HepG2 (cell line): ENCODE measurements at regions not wholly inside any gene's neighbourhood (a gene's known extent, or its start where the extent isn't known, plus 50 kb on each side); places are given as distances from the start of the nearest gene placed in this dataset.

ENCODE experiments used
- ATAC-seq: fragments of 200-7000 bp; cut with Tn5 transposase; 3 replicates; pipeline ENCODE4 v1.9.1; 2020; ENCODE audit warnings: mild to moderate bottlenecking, moderate library complexity
- BruUV-seq: library from RNA; stranded (reverse); fragments of 400-500 nt; replicated peaks from 2 replicates; lab custom pipeline; 2021; lab: Mats Ljungman, UMichigan
- CTCF ChIA-PET: fragments of 300-600 bp; formaldehyde crosslinking; extraction: SDS; loops from one replicate; lab custom pipeline; 2021; ENCODE audit warnings: low total read pairs, inconsistent platforms, low intra/inter-chr PET ratio; lab: Yijun Ruan, JAX
- POLR2A ChIA-PET: fragments of 350-600 bp; sonication (Branson Sonifier 250); formaldehyde crosslinking; loops from one replicate; lab custom pipeline; 2020; ENCODE audit warnings: antibody characterized with exemption, inconsistent platforms; lab: Yijun Ruan, JAX
- DNase-seq: peaks from one replicate; pipeline ENCODE4 v3.0.0-alpha.2; 2015; ENCODE audit warnings: low spot score
- FAIRE-seq: peaks from 3 replicates; lab custom pipeline; 2011; peaks lifted over from hg19 to GRCh38; lab: Jason Lieb, UNC
- H2AFZ ChIP-seq: one replicate; pipeline ENCODE4 v1.6.1; 2011; ENCODE audit warnings: low read length, inconsistent platforms
- H3K27ac ChIP-seq: fragments of 300-600 bp; 3 replicates; pipeline ENCODE4 v1.8.0; 2011; ENCODE audit warnings: mixed run types, mild to moderate bottlenecking, mixed read lengths, low read length, inconsistent platforms; ENCODE audit not compliant: insufficient read depth; ENCODE audit errors: extremely low read length
- H3K27me3 ChIP-seq, 2 experiments: fragments of 200-600 bp in 1 of 2; 2 replicates in 1 of 2; 3 replicates in 1 of 2; pipeline versions ENCODE4 v1.6.0 to v1.8.0; 2011; ENCODE audit warnings: low read length in 2 of 2, mild to moderate bottlenecking in 2 of 2, moderate library complexity in 2 of 2, inconsistent platforms in 1 of 2; ENCODE audit not compliant: insufficient read depth in 2 of 2, control insufficient read depth in 1 of 2
- H3K36me3 ChIP-seq, 2 experiments: fragments of 200-600 bp in 1 of 2; replicated peaks in 1 of 2; 2 replicates in 1 of 2; 3 replicates in 1 of 2; pipeline versions ENCODE4 v1.5.1 to v1.8.0; 2011; ENCODE audit warnings: low read length in 2 of 2, inconsistent platforms in 1 of 2; ENCODE audit not compliant: insufficient read depth in 2 of 2, control insufficient read depth in 1 of 2
- H3K4me1 ChIP-seq: 2 replicates; pipeline ENCODE4 v1.5.1; 2012; ENCODE audit warnings: low read length, inconsistent platforms; ENCODE audit not compliant: insufficient read depth
- H3K4me2 ChIP-seq: 2 replicates; pipeline ENCODE4 v1.6.0; 2011; ENCODE audit warnings: low read depth, low read length, inconsistent platforms
- H3K4me3 ChIP-seq, 3 experiments: fragments of 200-600 bp in 1 of 3; sonication (generic), shearing (Covaris generic) in 1 of 3; replicated peaks in 1 of 3; 2 replicates each; pipeline ENCODE4 v1.5.1; 2011 to 2016; ENCODE audit warnings: low read length in 3 of 3, inconsistent platforms in 2 of 3, low read depth in 2 of 3, mild to moderate bottlenecking in 2 of 3, control low read depth in 1 of 3, mixed read lengths in 1 of 3; ENCODE audit not compliant: insufficient read depth in 1 of 3
- H3K79me2 ChIP-seq: one replicate; pipeline ENCODE4 v1.6.1; 2011; ENCODE audit warnings: low read length, inconsistent platforms; ENCODE audit not compliant: insufficient read depth
- H3K9ac ChIP-seq: 2 replicates; pipeline ENCODE4 v1.6.0; 2011; ENCODE audit warnings: mild to moderate bottlenecking, low read depth, low read length, inconsistent platforms; ENCODE audit not compliant: insufficient read depth
- H3K9me3 ChIP-seq: 2 replicates; pipeline ENCODE4 v1.5.1; 2012; ENCODE audit warnings: mild to moderate bottlenecking, low read length
- H4K20me1 ChIP-seq: 2 replicates; pipeline ENCODE4 v1.6.0; 2011; ENCODE audit warnings: inconsistent platforms, mild to moderate bottlenecking, low read length, moderate library complexity; ENCODE audit not compliant: insufficient read depth
- AGO1 ChIP-seq: fragments of 200-400 bp; formaldehyde crosslinking; IDR thresholded peaks from 2 replicates; pipeline ENCODE4 v1.6.1; 2017; ENCODE audit warnings: mild to moderate bottlenecking, low read depth, low read length, moderate library complexity; ENCODE audit not compliant: poor library complexity, severe bottlenecking
- KIAA2018 ChIP-seq: sonication (generic); formaldehyde crosslinking; IDR thresholded peaks from 2 replicates; pipeline ENCODE4 v1.5.0; 2020; ENCODE audit warnings: mild to moderate bottlenecking, missing genetic modification reagents, borderline replicate concordance
- MAFF ChIP-seq: IDR thresholded peaks from 2 replicates; pipeline ENCODE4 v1.6.1; 2011; ENCODE audit warnings: low read depth, low read length, improper control_type of control experiment
- MAFK ChIP-seq, 2 experiments: IDR thresholded peaks in 1 of 2; conservative IDR thresholded peaks in 1 of 2; 2 replicates each; pipeline ENCODE4 v1.6.1; 2011; ENCODE audit warnings: improper control_type of control experiment in 2 of 2, low read length in 2 of 2
- MEF2D ChIP-seq: sonication (generic); formaldehyde crosslinking; IDR thresholded peaks from 2 replicates; pipeline ENCODE4 v1.5.1; 2020; ENCODE audit warnings: mild to moderate bottlenecking, missing genetic modification reagents
- WGBS: methylation state at CpG from one replicate; pipeline ENCODE4 v1.1.6; 2017; ENCODE audit warnings: low lambda C conversion rate; 5-methylcytosine and 5-hydroxymethylcytosine counted together
- in situ Hi-C: cut with HindIII; loops from 2 replicates; pipeline ENCODE4 v1.10.0; 2017; ENCODE audit warnings: low pct_unique_long_range_greater_than_20kb; ENCODE audit not compliant: extremely low pct_ligation_motif_present
- intact Hi-C: fragments of 100-400 bp; cut with micrococcal nuclease; formaldehyde crosslinking; loops from one replicate; pipeline ENCODE4 v1.10.0; 2022; ENCODE audit not compliant: unreplicated experiment
- TF ChIP-seq, protein P1 (sequence below): sonication (generic); formaldehyde crosslinking; IDR thresholded peaks from 2 replicates; pipeline ENCODE4 v1.4.0; 2020; ENCODE audit warnings: missing genetic modification reagents, borderline replicate concordance

GRCh38 chr4:31580843-31581242, 860.7 kb downstream of the PCDH7 start:
- TF ChIP-seq KIAA2018 (CRISPR knock-in tag) (no peak), MAFF (peak; percentile 67), AGO1 (no peak), MAFK (conservative IDR thresholded peaks at IDR 0.05 in 1 of 2, IDR thresholded peaks at IDR 0.05 in 1 of 2; ENCODE audit: low read length in 2 of 2) (peak; percentile 28 to 79; a peak in 2 of 4 replicates), MEF2D (no peak)
- TF ChIP-seq, protein P1, sequence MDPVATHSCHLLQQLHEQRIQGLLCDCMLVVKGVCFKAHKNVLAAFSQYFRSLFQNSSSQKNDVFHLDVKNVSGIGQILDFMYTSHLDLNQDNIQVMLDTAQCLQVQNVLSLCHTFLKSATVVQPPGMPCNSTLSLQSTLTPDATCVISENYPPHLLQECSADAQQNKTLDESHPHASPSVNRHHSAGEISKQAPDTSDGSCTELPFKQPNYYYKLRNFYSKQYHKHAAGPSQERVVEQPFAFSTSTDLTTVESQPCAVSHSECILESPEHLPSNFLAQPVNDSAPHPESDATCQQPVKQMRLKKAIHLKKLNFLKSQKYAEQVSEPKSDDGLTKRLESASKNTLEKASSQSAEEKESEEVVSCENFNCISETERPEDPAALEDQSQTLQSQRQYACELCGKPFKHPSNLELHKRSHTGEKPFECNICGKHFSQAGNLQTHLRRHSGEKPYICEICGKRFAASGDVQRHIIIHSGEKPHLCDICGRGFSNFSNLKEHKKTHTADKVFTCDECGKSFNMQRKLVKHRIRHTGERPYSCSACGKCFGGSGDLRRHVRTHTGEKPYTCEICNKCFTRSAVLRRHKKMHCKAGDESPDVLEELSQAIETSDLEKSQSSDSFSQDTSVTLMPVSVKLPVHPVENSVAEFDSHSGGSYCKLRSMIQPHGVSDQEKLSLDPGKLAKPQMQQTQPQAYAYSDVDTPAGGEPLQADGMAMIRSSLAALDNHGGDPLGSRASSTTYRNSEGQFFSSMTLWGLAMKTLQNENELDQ = no peak
- in situ Hi-C loops = no loop called here
- CTCF ChIA-PET = no interaction called here
- DNase-seq (no peak), FAIRE-seq (no peak), ATAC-seq (no peak)
- Histone ChIP-seq H3K36me3 (no peaks in the 10 kb centered on the region), H4K20me1 (no peaks in the 10 kb centered on the region), H3K4me3 (no peak overlapping the region), H3K79me2 (no peaks in the 10 kb centered on the region), H3K4me2 (no peak overlapping the region), H3K27ac (no peak overlapping the region), H2AFZ (no peak overlapping the region), H3K4me1 (no peaks in the 10 kb centered on the region), H3K9ac (no peak overlapping the region), H3K27me3 (no peaks in the 10 kb centered on the region), H3K9me3 (0 out of 2 replicates have a peak, but pooled peaks cover 6% of the 10 kb centered on the region)
- POLR2A ChIA-PET = no interaction called here
- intact Hi-C loops = no loop called here
- no TSS peak for BruUV-seq
- 0% methylated on average over 1 of the region's 1 CpG for WGBS
